Uterus (tissue), 2 donors: ENCODE measurements at regions not wholly inside any gene's neighbourhood (a gene's known extent, or its start where the extent isn't known, plus 50 kb on each side); places are given as distances from the start of the nearest gene placed in this dataset.

Experiments used
- POLR2A ChIP-seq, 2 donors: fragments of 450-650 bp; IDR thresholded peaks; one replicate each; pipeline ENCODE4 v1.6.1; 2016; ENCODE audit warnings: antibody characterized with exemption in 2 of 2, mild to moderate bottlenecking in 1 of 2, moderate library complexity in 1 of 2
- TF ChIP-seq, protein P1 (sequence below), 4 experiments: fragments of 200-600 bp in 2 of 4; fragments of 450-650 bp in 2 of 4; sonication (generic) in 2 of 4; IDR thresholded peaks; one replicate each; pipeline ENCODE4 v1.5.1; 2016 to 2019; ENCODE audit warnings: antibody characterized with exemption in 4 of 4, mild to moderate bottlenecking in 2 of 4, moderate library complexity in 1 of 4

DNA sequence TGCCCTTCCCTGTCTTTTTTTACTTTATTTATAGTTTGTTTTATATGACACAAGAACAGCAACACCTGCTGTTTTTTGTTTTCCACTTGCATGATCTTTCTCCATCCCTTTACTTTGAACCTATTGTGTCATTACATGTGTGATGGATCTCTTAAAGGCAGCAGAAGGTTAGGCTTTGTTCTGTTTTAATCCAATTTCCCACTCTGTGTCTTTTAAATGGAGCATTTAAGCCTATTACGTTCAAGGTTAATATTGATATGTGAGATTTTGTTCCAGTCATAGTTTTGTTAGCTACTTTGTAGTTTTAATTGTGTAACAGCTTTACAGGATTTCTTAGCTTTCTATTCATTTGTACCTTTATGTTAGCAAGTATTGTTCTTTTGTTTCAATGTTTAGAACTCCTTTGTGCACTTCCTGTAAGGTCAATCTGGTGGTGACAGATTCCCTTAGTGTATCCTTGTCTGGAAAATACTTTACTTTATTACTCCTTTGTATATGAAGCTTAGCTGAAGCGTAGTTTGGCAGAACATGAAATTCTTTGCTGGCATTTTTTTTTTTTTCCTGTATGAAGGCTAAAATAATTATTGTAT is 1443.0 kb upstream of the LRRTM1 start:
- TF ChIP-seq, protein P1, sequence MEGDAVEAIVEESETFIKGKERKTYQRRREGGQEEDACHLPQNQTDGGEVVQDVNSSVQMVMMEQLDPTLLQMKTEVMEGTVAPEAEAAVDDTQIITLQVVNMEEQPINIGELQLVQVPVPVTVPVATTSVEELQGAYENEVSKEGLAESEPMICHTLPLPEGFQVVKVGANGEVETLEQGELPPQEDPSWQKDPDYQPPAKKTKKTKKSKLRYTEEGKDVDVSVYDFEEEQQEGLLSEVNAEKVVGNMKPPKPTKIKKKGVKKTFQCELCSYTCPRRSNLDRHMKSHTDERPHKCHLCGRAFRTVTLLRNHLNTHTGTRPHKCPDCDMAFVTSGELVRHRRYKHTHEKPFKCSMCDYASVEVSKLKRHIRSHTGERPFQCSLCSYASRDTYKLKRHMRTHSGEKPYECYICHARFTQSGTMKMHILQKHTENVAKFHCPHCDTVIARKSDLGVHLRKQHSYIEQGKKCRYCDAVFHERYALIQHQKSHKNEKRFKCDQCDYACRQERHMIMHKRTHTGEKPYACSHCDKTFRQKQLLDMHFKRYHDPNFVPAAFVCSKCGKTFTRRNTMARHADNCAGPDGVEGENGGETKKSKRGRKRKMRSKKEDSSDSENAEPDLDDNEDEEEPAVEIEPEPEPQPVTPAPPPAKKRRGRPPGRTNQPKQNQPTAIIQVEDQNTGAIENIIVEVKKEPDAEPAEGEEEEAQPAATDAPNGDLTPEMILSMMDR (IDR thresholded peaks at IDR 0.05): no peak
- no peak for TF ChIP-seq POLR2A (IDR thresholded peaks at IDR 0.05)
